HepG2 (cell line): ENCODE measurements at regions not wholly inside any gene's neighbourhood (a gene's known extent, or its start where the extent isn't known, plus 50 kb on each side); places are given as distances from the start of the nearest gene placed in this dataset.

Experiments used
- MAFK ChIP-seq, 2 experiments: IDR thresholded peaks in 1 of 2; conservative IDR thresholded peaks in 1 of 2; 2 replicates each; pipeline ENCODE4 v1.6.1; 2011; ENCODE audit warnings: improper control_type of control experiment in 2 of 2, low read length in 2 of 2
- MIXL1 ChIP-seq: IDR thresholded peaks from 2 replicates; pipeline ENCODE4 v1.6.1; 2016
- PAWR ChIP-seq: sonication (generic); formaldehyde crosslinking; IDR thresholded peaks from 2 replicates; pipeline ENCODE4 v1.4.0; 2020; ENCODE audit warnings: missing genetic modification reagents, mild to moderate bottlenecking, borderline replicate concordance
- POLR2A ChIP-seq, 2 experiments: IDR thresholded peaks; 2 replicates each; pipeline ENCODE4 v1.6.1; 2011; ENCODE audit warnings: low read depth in 2 of 2, low read length in 2 of 2, mild to moderate bottlenecking in 1 of 2, moderate library complexity in 1 of 2; ENCODE audit not compliant: insufficient read depth in 1 of 2
- ZNF572 ChIP-seq: sonication (generic); formaldehyde crosslinking; IDR thresholded peaks from 2 replicates; pipeline ENCODE4 v1.5.1; 2020; ENCODE audit warnings: mild to moderate bottlenecking, missing genetic modification reagents
- ZNF746 ChIP-seq: sonication (generic); formaldehyde crosslinking; IDR thresholded peaks from 2 replicates; pipeline ENCODE4 v1.8.0; 2022; ENCODE audit warnings: mild to moderate bottlenecking, missing genetic modification reagents
- ZNF749 ChIP-seq: sonication (generic); formaldehyde crosslinking; IDR thresholded peaks from 2 replicates; pipeline ENCODE4 v1.8.0; 2022; ENCODE audit warnings: mild to moderate bottlenecking, missing genetic modification reagents, moderate library complexity, borderline replicate concordance
- ZNF772 ChIP-seq: sonication (generic); formaldehyde crosslinking; IDR thresholded peaks from 2 replicates; pipeline ENCODE4 v1.5.0; 2020; ENCODE audit warnings: mild to moderate bottlenecking, missing genetic modification reagents
- TF ChIP-seq, protein P1 (sequence below): sonication (generic); formaldehyde crosslinking; IDR thresholded peaks from 2 replicates; pipeline ENCODE4 v1.4.0; 2020; ENCODE audit warnings: missing genetic modification reagents
- TF ChIP-seq, protein P2 (sequence below): sonication (generic); formaldehyde crosslinking; IDR thresholded peaks from 2 replicates; pipeline ENCODE4 v1.5.0; 2020; ENCODE audit warnings: mild to moderate bottlenecking, missing genetic modification reagents, moderate library complexity

DNA sequence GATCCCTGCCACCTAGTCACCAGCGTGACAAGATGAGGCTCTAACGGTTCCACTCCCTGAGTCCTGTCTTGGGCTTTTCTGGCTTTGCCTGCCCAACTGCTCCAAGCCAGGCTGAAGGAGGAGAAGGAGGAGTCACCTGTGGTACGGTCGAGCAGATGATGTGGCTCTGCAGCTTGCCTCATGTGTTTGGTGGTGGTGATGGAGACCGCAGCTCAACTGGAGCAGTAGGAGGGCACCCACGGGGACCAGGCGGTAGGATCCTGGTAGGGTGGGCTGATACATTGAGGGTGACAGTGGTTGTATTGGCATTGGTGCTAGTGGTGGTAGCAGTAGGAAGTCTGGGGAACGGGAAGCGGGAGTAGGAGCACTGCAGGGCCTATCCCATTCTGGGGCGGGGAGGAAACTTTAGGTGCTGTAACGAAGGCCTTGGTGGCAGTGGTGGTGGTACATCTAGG, 202.8 kb upstream of the WSB1 start:
- TF ChIP-seq, protein P1, sequence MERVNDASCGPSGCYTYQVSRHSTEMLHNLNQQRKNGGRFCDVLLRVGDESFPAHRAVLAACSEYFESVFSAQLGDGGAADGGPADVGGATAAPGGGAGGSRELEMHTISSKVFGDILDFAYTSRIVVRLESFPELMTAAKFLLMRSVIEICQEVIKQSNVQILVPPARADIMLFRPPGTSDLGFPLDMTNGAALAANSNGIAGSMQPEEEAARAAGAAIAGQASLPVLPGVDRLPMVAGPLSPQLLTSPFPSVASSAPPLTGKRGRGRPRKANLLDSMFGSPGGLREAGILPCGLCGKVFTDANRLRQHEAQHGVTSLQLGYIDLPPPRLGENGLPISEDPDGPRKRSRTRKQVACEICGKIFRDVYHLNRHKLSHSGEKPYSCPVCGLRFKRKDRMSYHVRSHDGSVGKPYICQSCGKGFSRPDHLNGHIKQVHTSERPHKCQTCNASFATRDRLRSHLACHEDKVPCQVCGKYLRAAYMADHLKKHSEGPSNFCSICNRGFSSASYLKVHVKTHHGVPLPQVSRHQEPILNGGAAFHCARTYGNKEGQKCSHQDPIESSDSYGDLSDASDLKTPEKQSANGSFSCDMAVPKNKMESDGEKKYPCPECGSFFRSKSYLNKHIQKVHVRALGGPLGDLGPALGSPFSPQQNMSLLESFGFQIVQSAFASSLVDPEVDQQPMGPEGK (CRISPR knock-in tag): no peak
- TF ChIP-seq ZNF572 (CRISPR knock-in tag) (no peak), POLR2A (IDR thresholded peaks at IDR 0.05; ENCODE audit: insufficient read depth in 1 of 2, low read depth in 2 of 2, low read length in 2 of 2) (no peak), MIXL1 (CRISPR knock-in tag) (no peak), MAFK (conservative IDR thresholded peaks at IDR 0.05 in 1 of 2, IDR thresholded peaks at IDR 0.05 in 1 of 2; ENCODE audit: low read length in 2 of 2) (no peak), ZNF772 (CRISPR knock-in tag) (no peak), ZNF746 (CRISPR knock-in tag) (no peak), ZNF749 (CRISPR knock-in tag) (no peak), PAWR (CRISPR knock-in tag) (no peak)
- TF ChIP-seq, protein P2, sequence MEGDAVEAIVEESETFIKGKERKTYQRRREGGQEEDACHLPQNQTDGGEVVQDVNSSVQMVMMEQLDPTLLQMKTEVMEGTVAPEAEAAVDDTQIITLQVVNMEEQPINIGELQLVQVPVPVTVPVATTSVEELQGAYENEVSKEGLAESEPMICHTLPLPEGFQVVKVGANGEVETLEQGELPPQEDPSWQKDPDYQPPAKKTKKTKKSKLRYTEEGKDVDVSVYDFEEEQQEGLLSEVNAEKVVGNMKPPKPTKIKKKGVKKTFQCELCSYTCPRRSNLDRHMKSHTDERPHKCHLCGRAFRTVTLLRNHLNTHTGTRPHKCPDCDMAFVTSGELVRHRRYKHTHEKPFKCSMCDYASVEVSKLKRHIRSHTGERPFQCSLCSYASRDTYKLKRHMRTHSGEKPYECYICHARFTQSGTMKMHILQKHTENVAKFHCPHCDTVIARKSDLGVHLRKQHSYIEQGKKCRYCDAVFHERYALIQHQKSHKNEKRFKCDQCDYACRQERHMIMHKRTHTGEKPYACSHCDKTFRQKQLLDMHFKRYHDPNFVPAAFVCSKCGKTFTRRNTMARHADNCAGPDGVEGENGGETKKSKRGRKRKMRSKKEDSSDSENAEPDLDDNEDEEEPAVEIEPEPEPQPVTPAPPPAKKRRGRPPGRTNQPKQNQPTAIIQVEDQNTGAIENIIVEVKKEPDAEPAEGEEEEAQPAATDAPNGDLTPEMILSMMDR (CRISPR knock-in tag): no peak
